Astrocyte (in vitro differentiated cells and primary cell): ENCODE measurements at regions not wholly inside any gene's neighbourhood (a gene's known extent, or its start where the extent isn't known, plus 50 kb on each side); places are given as distances from the start of the nearest gene placed in this dataset.
A peak's percentile ranks its signal among the peaks of the same experiment; 100 is the strongest.

ENCODE experiments used
- DNase-seq: peaks from one replicate; pipeline ENCODE4 v3.0.0-alpha.2; 2010; ENCODE audit warnings: low read depth
- FAIRE-seq: peaks from 2 replicates; lab custom pipeline; 2011; peaks lifted over from hg19 to GRCh38; lab: Jason Lieb, UNC
- H2AFZ ChIP-seq: 2 replicates; pipeline ENCODE4 v1.6.0; 2012; ENCODE audit warnings: low read depth, low read length, inconsistent platforms
- H3K27ac ChIP-seq: 2 replicates; pipeline ENCODE4 v1.5.1; 2011; ENCODE audit warnings: low read depth, low read length, inconsistent platforms
- H3K27me3 ChIP-seq: 2 replicates; pipeline ENCODE4 v1.6.0; 2011; ENCODE audit warnings: low read length, inconsistent platforms; ENCODE audit not compliant: insufficient read depth
- H3K36me3 ChIP-seq: 2 replicates; pipeline ENCODE4 v1.5.1; 2011; ENCODE audit warnings: low read length, inconsistent platforms; ENCODE audit not compliant: insufficient read depth
- H3K4me1 ChIP-seq: 2 replicates; pipeline ENCODE4 v1.5.1; 2011; ENCODE audit warnings: low read length, inconsistent platforms; ENCODE audit not compliant: insufficient read depth
- H3K4me2 ChIP-seq: 2 replicates; pipeline ENCODE4 v1.6.0; 2012; ENCODE audit warnings: low read length, inconsistent platforms
- H3K4me3 ChIP-seq: 2 replicates; pipeline ENCODE4 v1.5.1; 2011; ENCODE audit warnings: low read depth, mild to moderate bottlenecking, low read length, inconsistent platforms; ENCODE audit not compliant: insufficient read depth
- H3K79me2 ChIP-seq: 2 replicates; pipeline ENCODE4 v1.6.0; 2012; ENCODE audit warnings: mild to moderate bottlenecking, low read length, inconsistent platforms; ENCODE audit not compliant: insufficient read depth
- H3K9ac ChIP-seq: 2 replicates; pipeline ENCODE4 v1.6.0; 2012; ENCODE audit warnings: mild to moderate bottlenecking, low read length, inconsistent platforms
- H3K9me3 ChIP-seq: 2 replicates; pipeline ENCODE4 v1.5.1; 2012; ENCODE audit warnings: low read depth, mild to moderate bottlenecking, low read length, inconsistent platforms; ENCODE audit not compliant: insufficient read depth
- H4K20me1 ChIP-seq: 2 replicates; pipeline ENCODE4 v1.6.0; 2012; ENCODE audit warnings: low read length, inconsistent platforms; ENCODE audit not compliant: insufficient read depth
- H3K27ac Mint-ChIP-seq: one replicate; pipeline ENCODE4 v1.8.0; 2021; ENCODE audit warnings: mild to moderate bottlenecking, mixed read lengths; ENCODE audit not compliant: unreplicated experiment
- H3K27me3 Mint-ChIP-seq: one replicate; pipeline ENCODE4 v1.8.0; 2021; ENCODE audit warnings: low read depth, mixed read lengths; ENCODE audit not compliant: unreplicated experiment
- H3K36me3 Mint-ChIP-seq: one replicate; pipeline ENCODE4 v1.8.0; 2021; ENCODE audit warnings: low read depth, mixed read lengths; ENCODE audit not compliant: unreplicated experiment
- H3K4me1 Mint-ChIP-seq: one replicate; pipeline ENCODE4 v1.8.0; 2021; ENCODE audit warnings: low read depth, mixed read lengths; ENCODE audit not compliant: unreplicated experiment
- H3K4me3 Mint-ChIP-seq: one replicate; pipeline ENCODE4 v1.8.0; 2021; ENCODE audit warnings: mild to moderate bottlenecking, moderate library complexity, mixed read lengths; ENCODE audit not compliant: unreplicated experiment
- H3K9me3 Mint-ChIP-seq: one replicate; pipeline ENCODE4 v1.8.0; 2021; ENCODE audit warnings: mild to moderate bottlenecking, mixed read lengths; ENCODE audit not compliant: unreplicated experiment
- CTCF ChIP-seq: IDR thresholded peaks from 2 replicates; pipeline ENCODE4 v1.5.1; 2011; ENCODE audit warnings: low read depth, mild to moderate bottlenecking, inconsistent platforms, low read length, moderate library complexity; ENCODE audit not compliant: insufficient read depth
- EZH2 ChIP-seq: IDR thresholded peaks from 2 replicates; pipeline ENCODE4 v1.6.1; 2012; ENCODE audit warnings: mild to moderate bottlenecking, low read length, inconsistent platforms; ENCODE audit not compliant: insufficient read depth

- H3K27me3 Mint-ChIP-seq = no peaks in the 10 kb centered on the region
- no peak for FAIRE-seq
- Histone ChIP-seq H3K9ac (no peak overlapping the region), H3K4me1 (no peaks in the 10 kb centered on the region), H3K79me2 (no peaks in the 10 kb centered on the region), H4K20me1 (no peaks in the 10 kb centered on the region), H3K4me2 (no peak overlapping the region), H3K27me3 (no peaks in the 10 kb centered on the region), H2AFZ (no peak overlapping the region), H3K27ac (no peak overlapping the region), H3K9me3 (no peaks in the 10 kb centered on the region), H3K4me3 (no peak overlapping the region), H3K36me3 (no peaks in the 10 kb centered on the region)
- H3K36me3 Mint-ChIP-seq = no peaks in the 10 kb centered on the region
- TF ChIP-seq CTCF (no peak), EZH2 (no peak)
- DNase-seq = no peak
- no peak overlapping the region for H3K4me3 Mint-ChIP-seq
- H3K27ac Mint-ChIP-seq = no peak overlapping the region
- H3K9me3 Mint-ChIP-seq = no peaks in the 10 kb centered on the region
- peaks cover 6% of the 10 kb centered on the region for H3K4me1 Mint-ChIP-seq
Measured at GRCh38 chr9:115804206-115804605, 349.4 kb upstream of the PAPPA start.

GRCh38 chr9:115808108-115808507 is 345.5 kb upstream of the PAPPA start:
- no peaks in the 10 kb centered on the region for H3K9me3 Mint-ChIP-seq
- H3K36me3 Mint-ChIP-seq = no peaks in the 10 kb centered on the region
- H4K20me1 ChIP-seq = no peaks in the 10 kb centered on the region
- H3K9me3 ChIP-seq = no peaks in the 10 kb centered on the region
- no peak overlapping the region for H3K4me2 ChIP-seq
- no peak overlapping the region for H3K4me3 ChIP-seq
- H3K27me3 ChIP-seq = no peaks in the 10 kb centered on the region
- no peaks in the 10 kb centered on the region for H3K4me1 ChIP-seq
- H3K27ac Mint-ChIP-seq = no peak overlapping the region
- H3K4me1 Mint-ChIP-seq = no peaks in the 10 kb centered on the region
- H2AFZ ChIP-seq = no peak overlapping the region
- TF ChIP-seq CTCF (no peak), EZH2 (no peak)
- H3K27me3 Mint-ChIP-seq = no peaks in the 10 kb centered on the region
- no peak overlapping the region for H3K9ac ChIP-seq
- DNase-seq = peak; percentile 4
- no peak for FAIRE-seq
- no peaks in the 10 kb centered on the region for H3K79me2 ChIP-seq
- no peak overlapping the region for H3K27ac ChIP-seq
- H3K4me3 Mint-ChIP-seq = no peak overlapping the region
- no peaks in the 10 kb centered on the region for H3K36me3 ChIP-seq

- Histone ChIP-seq H3K9ac (no peak overlapping the region), H4K20me1 (no peaks in the 10 kb centered on the region), H3K79me2 (no peaks in the 10 kb centered on the region), H3K4me2 (no peak overlapping the region), H2AFZ (no peak overlapping the region), H3K27ac (no peak overlapping the region), H3K9me3 (no peaks in the 10 kb centered on the region), H3K4me3 (no peak overlapping the region), H3K4me1 (no peaks in the 10 kb centered on the region), H3K36me3 (no peaks in the 10 kb centered on the region), H3K27me3 (no peaks in the 10 kb centered on the region)
- FAIRE-seq (no peak), DNase-seq (peak; percentile 63)
- Mint-ChIP-seq H3K27me3 (no peaks in the 10 kb centered on the region), H3K4me3 (no peak overlapping the region), H3K9me3 (peaks cover 2% of the 10 kb centered on the region), H3K4me1 (no peaks in the 10 kb centered on the region), H3K27ac (no peak overlapping the region), H3K36me3 (no peaks in the 10 kb centered on the region)
- TF ChIP-seq CTCF = no peak
- no peak for TF ChIP-seq EZH2
Measured at GRCh38 chr9:115808695-115809094, 344.9 kb upstream of the PAPPA start.
